ENCODE measurements at regions not wholly inside any gene's neighbourhood (a gene's known extent, or its start where the extent isn't known, plus 50 kb on each side); places are given as distances from the start of the nearest gene placed in this dataset.

GRCh38 chr6:1518855-1519254 is 90.9 kb upstream of the FOXC1 start:
- TF ChIP-seq CTCF (IDR thresholded peaks at IDR 0.05): no peak
- TF ChIP-seq SIN3A (IDR thresholded peaks at IDR 0.05; ENCODE audit: borderline replicate concordance, insufficient read depth, low read depth, low read length): no peak
- no peak for TF ChIP-seq POLR2AphosphoS5 (IDR thresholded peaks at IDR 0.05; ENCODE audit: low read depth, low read length)
